ENCODE measurements at regions not wholly inside any gene's neighbourhood (a gene's known extent, or its start where the extent isn't known, plus 50 kb on each side); places are given as distances from the start of the nearest gene placed in this dataset.

GRCh38 chr1:117747605-117748004 lies 141.8 kb downstream of the TENT5C start:
- no peak overlapping the region for H3K27ac ChIP-seq (ENCODE audit: low read length)
- TF ChIP-seq EZH2 (optimal IDR thresholded peaks at IDR 0.05; ENCODE audit: low read depth, low read length) (no peak), EZH2phosphoT487 (IDR thresholded peaks at IDR 0.05; ENCODE audit: low read length) (no peak), CTCF (IDR thresholded peaks at IDR 0.05; ENCODE audit: low read length) (no peak)
- no peaks in the 10 kb centered on the region for H3K9me2 ChIP-seq (replicated peaks; ENCODE audit: insufficient read depth, low read length)
- H3F3A ChIP-seq (ENCODE audit: insufficient read depth, low read length): no peaks in the 10 kb centered on the region
- no peak for DNase-seq
- no peak overlapping the region for H3K4me2 ChIP-seq (ENCODE audit: low read depth, low read length)
- no peaks in the 10 kb centered on the region for H3K9me3 ChIP-seq (replicated peaks; ENCODE audit: insufficient read depth, low read length)
- H3K9ac ChIP-seq (ENCODE audit: low read length): no peak overlapping the region
- H2AFZ ChIP-seq (ENCODE audit: low read length): no peak overlapping the region
- H3K27me3 ChIP-seq (replicated peaks; ENCODE audit: insufficient read depth, low read length): no peaks in the 10 kb centered on the region
- H3K4me1 ChIP-seq (ENCODE audit: low read length): no peaks in the 10 kb centered on the region
- no peaks in the 10 kb centered on the region for H4K20me1 ChIP-seq (ENCODE audit: insufficient read depth, low read length)
- H3K4me3 ChIP-seq (ENCODE audit: low read length): no peak overlapping the region
- H3K79me2 ChIP-seq (ENCODE audit: low read length): no peaks in the 10 kb centered on the region
- H3K36me3 ChIP-seq (replicated peaks; ENCODE audit: insufficient read depth, low read length): no peaks in the 10 kb centered on the region

GRCh38 chr1:117751321-117751720 lies 145.5 kb downstream of the TENT5C start:
- Histone ChIP-seq H3K4me1 (ENCODE audit: low read length) (peaks cover 23% of the 10 kb centered on the region), H3K36me3 (replicated peaks; ENCODE audit: insufficient read depth, low read length) (no peaks in the 10 kb centered on the region), H2AFZ (ENCODE audit: low read length) (no peak overlapping the region), H3K4me3 (ENCODE audit: low read length) (no peak overlapping the region), H3F3A (ENCODE audit: insufficient read depth, low read length) (no peaks in the 10 kb centered on the region), H3K9me3 (replicated peaks; ENCODE audit: insufficient read depth, low read length) (no peaks in the 10 kb centered on the region), H3K27me3 (replicated peaks; ENCODE audit: insufficient read depth, low read length) (no peaks in the 10 kb centered on the region), H3K9me2 (replicated peaks; ENCODE audit: insufficient read depth, low read length) (no peaks in the 10 kb centered on the region), H4K20me1 (ENCODE audit: insufficient read depth, low read length) (no peaks in the 10 kb centered on the region), H3K79me2 (ENCODE audit: low read length) (peaks cover 19% of the 10 kb centered on the region), H3K4me2 (ENCODE audit: low read depth, low read length) (no peak overlapping the region), H3K9ac (ENCODE audit: low read length) (no peak overlapping the region), H3K27ac (ENCODE audit: low read length) (no peak overlapping the region)
- DNase-seq: no peak
- no peak for TF ChIP-seq EZH2 (optimal IDR thresholded peaks at IDR 0.05; ENCODE audit: low read depth, low read length)
- TF ChIP-seq EZH2phosphoT487 (IDR thresholded peaks at IDR 0.05; ENCODE audit: low read length): no peak
- TF ChIP-seq CTCF (IDR thresholded peaks at IDR 0.05; ENCODE audit: low read length): no peak

- Histone ChIP-seq H3K9me3 (replicated peaks; ENCODE audit: insufficient read depth, low read length) (no peaks in the 10 kb centered on the region), H3K9me2 (replicated peaks; ENCODE audit: insufficient read depth, low read length) (no peaks in the 10 kb centered on the region), H3F3A (ENCODE audit: insufficient read depth, low read length) (no peaks in the 10 kb centered on the region), H3K27me3 (replicated peaks; ENCODE audit: insufficient read depth, low read length) (no peaks in the 10 kb centered on the region), H3K4me2 (ENCODE audit: low read depth, low read length) (no peak overlapping the region), H3K27ac (ENCODE audit: low read length) (no peak overlapping the region), H3K79me2 (ENCODE audit: low read length) (peaks cover 32% of the 10 kb centered on the region), H3K36me3 (replicated peaks; ENCODE audit: insufficient read depth, low read length) (no peaks in the 10 kb centered on the region), H3K4me1 (ENCODE audit: low read length) (peaks cover 32% of the 10 kb centered on the region), H3K9ac (ENCODE audit: low read length) (no peak overlapping the region), H2AFZ (ENCODE audit: low read length) (no peak overlapping the region), H3K4me3 (ENCODE audit: low read length) (no peak overlapping the region), H4K20me1 (ENCODE audit: insufficient read depth, low read length) (no peaks in the 10 kb centered on the region)
- DNase-seq: no peak
- TF ChIP-seq EZH2phosphoT487 (IDR thresholded peaks at IDR 0.05; ENCODE audit: low read length) (no peak), EZH2 (optimal IDR thresholded peaks at IDR 0.05; ENCODE audit: low read depth, low read length) (no peak), CTCF (IDR thresholded peaks at IDR 0.05; ENCODE audit: low read length) (no peak)
Measured at GRCh38 chr1:117752661-117753060, 146.8 kb downstream of the TENT5C start.

All from MM.1S (cell line).